ENCODE measurements at regions not wholly inside any gene's neighbourhood (a gene's known extent, or its start where the extent isn't known, plus 50 kb on each side); places are given as distances from the start of the nearest gene placed in this dataset.
A peak's percentile ranks its signal among the peaks of the same experiment; 100 is the strongest.

- no peaks in the 10 kb centered on the region for H3K9me3 ChIP-seq
- no peak overlapping the region for H3K4me3 ChIP-seq
- no peak overlapping the region for H3K27ac ChIP-seq
- H3K36me3 ChIP-seq = no peaks in the 10 kb centered on the region
- no peak overlapping the region for H3K4me2 ChIP-seq
- TF ChIP-seq Cebpa-rat (IDR thresholded peaks at IDR 0.05) = no peak
- peaks cover 47% of the 10 kb centered on the region for H3K4me1 ChIP-seq
- no peaks in the 10 kb centered on the region for H4K20me1 ChIP-seq
- H3K9ac ChIP-seq = no peak overlapping the region
- no peaks in the 10 kb centered on the region for H3K27me3 ChIP-seq
Measured at GRCh38 chr2:43052204-43052943, 174.0 kb downstream of the ZFP36L2 start.

- Histone ChIP-seq H3K4me3 (no peak overlapping the region), H3K4me2 (peak overlapping the region; percentile 80; the same call in 1 of the 2 replicates), H3K36me3 (no peaks in the 10 kb centered on the region), H3K9me3 (no peaks in the 10 kb centered on the region), H3K27ac (no peak overlapping the region), H3K9ac (no peak overlapping the region), H4K20me1 (no peaks in the 10 kb centered on the region), H3K27me3 (no peaks in the 10 kb centered on the region), H3K4me1 (peaks cover 58% of the 10 kb centered on the region)
- TF ChIP-seq Cebpa-rat (IDR thresholded peaks at IDR 0.05) = no peak
Measured at GRCh38 chr2:43051338-43051737, 175.1 kb downstream of the ZFP36L2 start.

GRCh38 chr2:43050866-43051265 lies 175.5 kb downstream of the ZFP36L2 start:
- no peak overlapping the region for H3K9ac ChIP-seq
- H3K4me2 ChIP-seq = peak overlapping the region; percentile 80
- no peaks in the 10 kb centered on the region for H4K20me1 ChIP-seq
- no peak overlapping the region for H3K27ac ChIP-seq
- peaks cover 62% of the 10 kb centered on the region for H3K4me1 ChIP-seq
- no peaks in the 10 kb centered on the region for H3K27me3 ChIP-seq
- no peak for TF ChIP-seq Cebpa-rat (IDR thresholded peaks at IDR 0.05)
- no peaks in the 10 kb centered on the region for H3K36me3 ChIP-seq
- no peaks in the 10 kb centered on the region for H3K9me3 ChIP-seq
- H3K4me3 ChIP-seq = no peak overlapping the region

GRCh38 chr2:43049836-43050801 lies 176.3 kb downstream of the ZFP36L2 start:
- Histone ChIP-seq H4K20me1 (no peaks in the 10 kb centered on the region), H3K4me2 (peak overlapping the region; percentile 80), H3K9me3 (no peaks in the 10 kb centered on the region), H3K36me3 (no peaks in the 10 kb centered on the region), H3K27me3 (no peaks in the 10 kb centered on the region), H3K4me1 (peaks cover 63% of the 10 kb centered on the region), H3K27ac (no peak overlapping the region), H3K4me3 (no peak overlapping the region), H3K9ac (no peak overlapping the region)
- no peak for TF ChIP-seq Cebpa-rat (IDR thresholded peaks at IDR 0.05)

GRCh38 chr2:43047187-43047780 lies 179.1 kb downstream of the ZFP36L2 start:
- no peak for TF ChIP-seq Cebpa-rat (IDR thresholded peaks at IDR 0.05)
- Histone ChIP-seq H3K4me3 (no peak overlapping the region), H3K4me1 (peaks cover 57% of the 10 kb centered on the region), H3K27me3 (no peaks in the 10 kb centered on the region), H3K9ac (no peak overlapping the region), H4K20me1 (no peaks in the 10 kb centered on the region), H3K36me3 (no peaks in the 10 kb centered on the region), H3K4me2 (peak overlapping the region; percentile 80), H3K9me3 (no peaks in the 10 kb centered on the region), H3K27ac (no peak overlapping the region)

- Histone ChIP-seq H3K9me3 (no peaks in the 10 kb centered on the region), H3K4me3 (no peak overlapping the region), H3K27ac (no peak overlapping the region), H3K4me2 (peak overlapping the region; percentile 80), H3K36me3 (no peaks in the 10 kb centered on the region), H3K27me3 (no peaks in the 10 kb centered on the region), H4K20me1 (no peaks in the 10 kb centered on the region), H3K9ac (no peak overlapping the region), H3K4me1 (peaks cover 51% of the 10 kb centered on the region)
- no peak for TF ChIP-seq Cebpa-rat (IDR thresholded peaks at IDR 0.05)
Measured at GRCh38 chr2:43045866-43046265, 180.5 kb downstream of the ZFP36L2 start.

GRCh38 chr2:43044093-43044681 lies 182.2 kb downstream of the ZFP36L2 start:
- Histone ChIP-seq H3K27ac (no peak overlapping the region), H4K20me1 (no peaks in the 10 kb centered on the region), H3K4me3 (no peak overlapping the region), H3K9ac (no peak overlapping the region), H3K4me1 (peaks cover 43% of the 10 kb centered on the region), H3K27me3 (peaks cover 3% of the 10 kb centered on the region; the same call in 1 of the 2 replicates), H3K9me3 (no peaks in the 10 kb centered on the region), H3K4me2 (no peak overlapping the region), H3K36me3 (no peaks in the 10 kb centered on the region)
- no peak for TF ChIP-seq Cebpa-rat (IDR thresholded peaks at IDR 0.05)

GRCh38 chr2:43043553-43043870 lies 182.9 kb downstream of the ZFP36L2 start:
- H3K27ac ChIP-seq = no peak overlapping the region
- H4K20me1 ChIP-seq = no peaks in the 10 kb centered on the region
- H3K4me3 ChIP-seq = no peak overlapping the region
- no peaks in the 10 kb centered on the region for H3K9me3 ChIP-seq
- H3K4me2 ChIP-seq = no peak overlapping the region
- no peaks in the 10 kb centered on the region for H3K36me3 ChIP-seq
- no peak for TF ChIP-seq Cebpa-rat (IDR thresholded peaks at IDR 0.05)
- H3K4me1 ChIP-seq = peaks cover 38% of the 10 kb centered on the region
- H3K9ac ChIP-seq = no peak overlapping the region
- H3K27me3 ChIP-seq = peaks cover 3% of the 10 kb centered on the region; the same call in 1 of the 2 replicates

- no peak overlapping the region for H3K27ac ChIP-seq
- TF ChIP-seq Cebpa-rat (IDR thresholded peaks at IDR 0.05) = no peak
- H3K4me1 ChIP-seq = peaks cover 21% of the 10 kb centered on the region
- no peak overlapping the region for H3K4me3 ChIP-seq
- H3K9ac ChIP-seq = no peak overlapping the region
- H4K20me1 ChIP-seq = no peaks in the 10 kb centered on the region
- H3K4me2 ChIP-seq = no peak overlapping the region
- no peaks in the 10 kb centered on the region for H3K36me3 ChIP-seq
- H3K27me3 ChIP-seq = peaks cover 3% of the 10 kb centered on the region; the same call in 1 of the 2 replicates
- H3K9me3 ChIP-seq = no peaks in the 10 kb centered on the region
Measured at GRCh38 chr2:43041661-43042360, 184.6 kb downstream of the ZFP36L2 start.

Measured in BLaER1 (cell line).